Epithelial cell of prostate (primary cell): ENCODE measurements at regions not wholly inside any gene's neighbourhood (a gene's known extent, or its start where the extent isn't known, plus 50 kb on each side); places are given as distances from the start of the nearest gene placed in this dataset.
A peak's percentile ranks its signal among the peaks of the same experiment; 100 is the strongest.

ENCODE experiments used
- DNase-seq: peaks from one replicate; pipeline ENCODE4 v3.0.0-alpha.2; 2011; ENCODE audit warnings: low read depth, low spot score
- H3K27ac ChIP-seq: fragments of 450-650 bp; 2 replicates; pipeline ENCODE4 v1.5.1; 2017; ENCODE audit warnings: mild to moderate bottlenecking

GRCh38 chr9:121568343-121569265 is 69.0 kb upstream of the GGTA1 start:
- H3K27ac ChIP-seq = no peak overlapping the region
- DNase-seq = no peak

- DNase-seq = no peak
- no peak overlapping the region for H3K27ac ChIP-seq
These were observed 69.6 kb upstream of the GGTA1 start for GRCh38 chr9:121569266-121569648.

- no peak for DNase-seq
- no peak overlapping the region for H3K27ac ChIP-seq
These were observed 72.9 kb upstream of the GGTA1 start for GRCh38 chr9:121572581-121572980.

- H3K27ac ChIP-seq = no peak overlapping the region
- DNase-seq = no peak
These were observed 74.3 kb upstream of the GGTA1 start for GRCh38 chr9:121573717-121574485.

DNA sequence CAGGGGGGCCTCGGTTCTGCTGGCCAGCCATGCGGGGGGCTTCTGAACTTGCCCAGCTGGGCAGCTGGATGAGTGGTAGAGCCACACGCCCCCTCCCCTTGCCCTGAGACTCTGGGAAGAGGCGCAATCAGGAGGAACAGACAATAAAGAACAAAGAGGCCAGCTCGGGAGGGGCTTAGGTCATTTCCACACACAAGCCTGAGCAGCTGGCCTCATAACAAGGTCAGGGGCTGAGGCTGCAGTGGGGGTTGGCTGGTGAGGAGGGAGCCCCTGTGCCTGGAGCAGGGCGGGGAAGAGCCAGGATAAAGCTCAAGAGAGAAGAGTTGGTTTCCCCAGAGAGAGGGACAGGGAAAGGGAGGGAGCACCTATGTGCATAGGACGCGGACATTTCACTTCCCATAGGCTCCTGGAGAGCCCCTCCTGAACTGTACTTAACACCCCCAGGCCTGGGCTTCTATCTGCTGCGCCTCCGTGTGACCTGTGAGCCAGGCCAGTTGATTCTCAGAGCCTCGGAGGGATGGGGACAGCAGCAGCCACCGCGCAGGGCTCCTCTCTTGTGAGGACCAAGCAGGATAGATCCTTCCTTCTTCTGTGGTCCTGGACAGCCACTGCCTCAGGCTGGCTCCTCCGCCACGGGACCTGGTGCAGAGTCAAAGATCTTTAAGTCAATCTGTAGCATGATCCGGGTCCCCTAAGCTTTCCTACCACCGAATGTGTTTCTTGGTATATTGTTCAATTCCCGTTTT is 75.3 kb upstream of the GGTA1 start:
- no peak overlapping the region for H3K27ac ChIP-seq
- DNase-seq = no peak

GRCh38 chr9:121576281-121577075 is 75.0 kb upstream of the DAB2IP start:
- no peak for DNase-seq

GRCh38 chr9:121577166-121577565 is 74.3 kb upstream of the DAB2IP start:
- no peak overlapping the region for H3K27ac ChIP-seq
- DNase-seq = no peak

More at GRCh38 chr9:121576281-121577075, 75.0 kb upstream of the DAB2IP start:
- no peak overlapping the region for H3K27ac ChIP-seq

DNA sequence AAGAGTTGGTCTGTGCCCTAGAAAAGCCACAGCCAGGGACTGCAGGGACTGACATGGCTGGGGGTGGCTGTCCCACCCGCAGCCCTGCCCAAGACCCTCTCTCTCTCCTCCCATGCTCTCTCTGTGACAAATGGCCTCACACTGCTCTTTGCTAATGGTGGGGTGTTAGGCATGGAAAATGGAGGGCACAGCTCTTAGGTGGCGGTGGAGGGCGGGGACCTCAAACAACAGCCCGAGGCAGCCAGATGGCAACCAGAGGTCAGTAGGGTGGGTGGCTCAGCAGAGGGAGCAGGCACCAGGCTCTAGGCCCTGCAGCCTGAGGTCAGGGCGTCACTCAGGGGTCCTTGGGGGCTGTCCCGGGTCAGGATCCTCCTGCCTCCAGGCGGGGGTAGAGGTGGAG is 73.9 kb upstream of the DAB2IP start:
- DNase-seq = no peak
- H3K27ac ChIP-seq = no peak overlapping the region

- H3K27ac ChIP-seq = no peak overlapping the region
- no peak for DNase-seq
These were observed 69.4 kb upstream of the DAB2IP start for GRCh38 chr9:121581786-121582600.

- no peak overlapping the region for H3K27ac ChIP-seq
- no peak for DNase-seq
These were observed 68.8 kb upstream of the DAB2IP start for GRCh38 chr9:121582641-121583040.

DNA sequence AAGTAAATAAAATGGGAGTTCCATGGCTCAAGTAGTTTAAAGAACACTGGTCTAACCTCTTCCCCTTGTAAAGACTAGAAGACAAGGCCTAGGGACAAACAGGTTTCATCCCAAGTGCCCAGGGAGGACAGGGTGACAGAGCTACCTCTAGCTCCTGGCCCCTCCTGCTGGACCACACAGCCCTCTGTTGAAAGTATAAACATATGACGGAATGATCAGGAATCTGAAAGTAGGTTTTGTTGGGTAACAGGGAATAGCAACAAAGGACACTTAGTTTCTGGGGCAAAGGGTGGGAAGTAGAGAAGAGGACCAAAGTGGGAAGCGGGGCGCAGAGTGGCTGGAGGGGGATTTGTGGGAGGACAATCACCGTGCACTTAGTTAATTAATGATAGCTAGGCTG is 67.0 kb upstream of the DAB2IP start:
- H3K27ac ChIP-seq = no peak overlapping the region
- DNase-seq = no peak

GRCh38 chr9:121587863-121588262 is 63.6 kb upstream of the DAB2IP start:
- H3K27ac ChIP-seq = no peak overlapping the region
- DNase-seq = no peak

GRCh38 chr9:121589986-121590385 is 61.4 kb upstream of the DAB2IP start:
- no peak overlapping the region for H3K27ac ChIP-seq
- DNase-seq = no peak

- H3K27ac ChIP-seq = no peak overlapping the region
These were observed 59.2 kb upstream of the DAB2IP start for GRCh38 chr9:121592265-121592664.

DNA sequence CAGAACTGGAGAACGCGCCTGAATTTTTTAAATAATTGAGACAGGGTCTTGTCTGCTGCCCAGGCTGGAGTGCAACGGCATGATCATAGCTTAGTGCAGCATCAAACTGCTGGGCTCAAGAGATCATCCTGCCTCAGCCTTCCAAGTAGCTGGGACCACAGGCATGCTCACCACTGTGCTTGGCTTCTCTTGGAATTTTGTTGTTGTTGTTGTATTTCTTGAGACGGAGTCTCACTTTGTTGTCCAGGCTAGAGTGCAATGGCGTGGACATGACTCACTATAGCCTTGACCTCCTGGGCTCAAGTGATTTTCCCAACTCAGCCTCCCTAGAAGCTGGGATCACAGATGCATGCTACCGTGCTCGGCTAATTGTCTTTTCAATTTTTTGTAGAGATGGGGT is 58.4 kb upstream of the DAB2IP start:
- no peak for DNase-seq

More at GRCh38 chr9:121592265-121592664, 59.2 kb upstream of the DAB2IP start:
- DNase-seq = no peak

GRCh38 chr9:121596515-121596914 is 54.9 kb upstream of the DAB2IP start:
- DNase-seq = no peak
- no peak overlapping the region for H3K27ac ChIP-seq

More for the DNA sequence above, 58.4 kb upstream of the DAB2IP start:
- H3K27ac ChIP-seq = no peak overlapping the region

DNA sequence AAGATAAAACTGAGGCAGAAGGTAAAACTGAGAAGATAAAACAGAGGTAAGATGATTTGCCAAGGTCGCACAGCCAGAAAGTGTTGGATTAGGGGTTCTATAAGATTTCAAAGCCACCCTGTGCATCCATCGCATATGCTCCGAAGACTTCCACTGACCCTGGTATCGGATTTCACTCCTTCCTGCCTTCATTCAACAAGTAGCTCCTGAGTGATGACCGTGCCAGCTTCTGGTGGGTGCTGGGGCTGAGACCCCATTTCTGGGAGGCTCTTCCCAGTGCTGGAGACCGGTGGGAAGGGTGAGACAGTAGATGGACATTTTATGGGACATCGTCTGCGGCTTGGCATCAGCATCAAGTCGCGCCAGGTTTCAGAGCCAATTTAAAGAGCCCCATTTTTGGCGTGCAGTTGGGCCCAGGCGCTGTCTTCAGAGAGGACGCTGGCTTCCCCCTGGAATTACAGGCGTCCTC is 53.7 kb upstream of the DAB2IP start:
- no peak for DNase-seq
- peak overlapping the region; percentile 69 for H3K27ac ChIP-seq

GRCh38 chr9:121598167-121598964 is 53.1 kb upstream of the DAB2IP start:
- H3K27ac ChIP-seq = peak overlapping the region; percentile 69
- DNase-seq = peak; percentile 37
